Loucy (cell line): ENCODE measurements at regions not wholly inside any gene's neighbourhood (a gene's known extent, or its start where the extent isn't known, plus 50 kb on each side); places are given as distances from the start of the nearest gene placed in this dataset.

ENCODE experiments used
- H2AFZ ChIP-seq: fragments of 200-600 bp; sonication (generic); 2 replicates; pipeline ENCODE4 v1.6.0; 2016; ENCODE audit warnings: antibody characterized with exemption, mild to moderate bottlenecking, low read length, moderate library complexity
- H3F3A ChIP-seq: fragments of 200-600 bp; 2 replicates; pipeline ENCODE4 v1.6.0; 2016; ENCODE audit warnings: antibody characterized with exemption, low read depth, mild to moderate bottlenecking
- H3K27me3 ChIP-seq: fragments of 200-600 bp; sonication (generic); 2 replicates; pipeline ENCODE4 v1.6.1; 2014; ENCODE audit warnings: low read length, mild to moderate bottlenecking; ENCODE audit not compliant: insufficient read depth, poor library complexity, severe bottlenecking
- H3K36me3 ChIP-seq: fragments of 200-600 bp; sonication (generic); 2 replicates; pipeline ENCODE4 v1.6.1; 2016; ENCODE audit warnings: low read length; ENCODE audit not compliant: insufficient read depth
- H3K4me1 ChIP-seq: fragments of 200-600 bp; sonication (generic); 2 replicates; pipeline ENCODE4 v1.5.1; 2014; ENCODE audit warnings: low read length, mild to moderate bottlenecking; ENCODE audit not compliant: insufficient read depth, poor library complexity, severe bottlenecking
- H3K4me2 ChIP-seq: fragments of 200-600 bp; sonication (generic); 2 replicates; pipeline ENCODE4 v1.6.0; 2014; ENCODE audit warnings: antibody characterized with exemption, low read length, low read depth, mild to moderate bottlenecking; ENCODE audit not compliant: poor library complexity, severe bottlenecking
- H3K4me3 ChIP-seq: fragments of 200-600 bp; sonication (generic); 2 replicates; pipeline ENCODE4 v1.5.1; 2014; ENCODE audit warnings: low read length, mild to moderate bottlenecking, mixed read lengths; ENCODE audit not compliant: poor library complexity, severe bottlenecking
- H3K79me2 ChIP-seq: fragments of 200-600 bp; sonication (generic); 2 replicates; pipeline ENCODE4 v1.6.1; 2014; ENCODE audit warnings: low read length; ENCODE audit not compliant: insufficient read depth
- H3K9ac ChIP-seq: fragments of 200-600 bp; sonication (generic); 2 replicates; pipeline ENCODE4 v1.6.0; 2014; ENCODE audit warnings: mild to moderate bottlenecking, low read depth, low read length, moderate library complexity; ENCODE audit not compliant: poor library complexity, severe bottlenecking
- H3K9me2 ChIP-seq: fragments of 200-600 bp; sonication (generic); replicated peaks from 2 replicates; pipeline ENCODE4 v1.6.1; 2016; ENCODE audit warnings: low read depth, low read length, mixed read lengths
- H3K9me3 ChIP-seq: fragments of 200-600 bp; sonication (generic); 2 replicates; pipeline ENCODE4 v1.6.1; 2014; ENCODE audit warnings: mild to moderate bottlenecking, antibody characterized with exemption, low read length, low read depth; ENCODE audit not compliant: insufficient read depth
- H4K20me1 ChIP-seq: fragments of 200-600 bp; sonication (generic); 2 replicates; pipeline ENCODE4 v1.6.0; 2014; ENCODE audit warnings: antibody characterized with exemption, low read length, mild to moderate bottlenecking; ENCODE audit not compliant: insufficient read depth, poor library complexity, severe bottlenecking
- EZH2phosphoT487 ChIP-seq: fragments of 200-600 bp; IDR thresholded peaks from 2 replicates; pipeline ENCODE4 v1.6.1; 2018; ENCODE audit warnings: antibody characterized with exemption, mild to moderate bottlenecking, moderate library complexity, borderline replicate concordance
- TF ChIP-seq, protein P1 (sequence below): fragments of 200-600 bp; sonication (generic); conservative IDR thresholded peaks from 2 replicates; pipeline ENCODE4 v1.5.1; 2014; ENCODE audit warnings: mild to moderate bottlenecking, antibody characterized with exemption, low read length

DNA sequence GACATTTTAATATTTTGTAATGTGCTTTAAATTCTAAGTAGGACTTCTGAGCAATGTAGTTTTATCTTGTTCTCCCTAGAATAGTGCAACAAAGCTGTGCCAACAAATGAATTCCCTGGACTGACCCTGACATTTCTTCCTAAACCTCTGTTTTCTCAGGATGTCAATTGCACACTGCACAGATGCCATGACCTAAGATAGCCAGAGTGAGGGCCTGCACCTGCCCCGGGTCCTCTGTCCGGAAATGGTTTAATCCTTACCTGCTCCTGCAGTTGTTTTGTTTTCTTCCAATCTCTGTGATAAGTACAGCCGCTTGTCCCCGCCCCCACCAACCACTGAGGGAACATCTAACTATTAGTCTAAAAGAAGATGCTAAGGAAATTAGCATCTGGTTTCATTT is 831.5 kb downstream of the GALC start:
- TF ChIP-seq EZH2phosphoT487, result no peak
- TF ChIP-seq, protein P1, sequence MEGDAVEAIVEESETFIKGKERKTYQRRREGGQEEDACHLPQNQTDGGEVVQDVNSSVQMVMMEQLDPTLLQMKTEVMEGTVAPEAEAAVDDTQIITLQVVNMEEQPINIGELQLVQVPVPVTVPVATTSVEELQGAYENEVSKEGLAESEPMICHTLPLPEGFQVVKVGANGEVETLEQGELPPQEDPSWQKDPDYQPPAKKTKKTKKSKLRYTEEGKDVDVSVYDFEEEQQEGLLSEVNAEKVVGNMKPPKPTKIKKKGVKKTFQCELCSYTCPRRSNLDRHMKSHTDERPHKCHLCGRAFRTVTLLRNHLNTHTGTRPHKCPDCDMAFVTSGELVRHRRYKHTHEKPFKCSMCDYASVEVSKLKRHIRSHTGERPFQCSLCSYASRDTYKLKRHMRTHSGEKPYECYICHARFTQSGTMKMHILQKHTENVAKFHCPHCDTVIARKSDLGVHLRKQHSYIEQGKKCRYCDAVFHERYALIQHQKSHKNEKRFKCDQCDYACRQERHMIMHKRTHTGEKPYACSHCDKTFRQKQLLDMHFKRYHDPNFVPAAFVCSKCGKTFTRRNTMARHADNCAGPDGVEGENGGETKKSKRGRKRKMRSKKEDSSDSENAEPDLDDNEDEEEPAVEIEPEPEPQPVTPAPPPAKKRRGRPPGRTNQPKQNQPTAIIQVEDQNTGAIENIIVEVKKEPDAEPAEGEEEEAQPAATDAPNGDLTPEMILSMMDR, result no peak
- H3K9me2 ChIP-seq, result no peaks in the 10 kb centered on the region
- H3K9ac ChIP-seq, result no peak overlapping the region
- H3K9me3 ChIP-seq, result no peaks in the 10 kb centered on the region
- no peaks in the 10 kb centered on the region for H4K20me1 ChIP-seq
- no peaks in the 10 kb centered on the region for H3K27me3 ChIP-seq
- H3K79me2 ChIP-seq, result no peaks in the 10 kb centered on the region
- no peaks in the 10 kb centered on the region for H3F3A ChIP-seq
- H2AFZ ChIP-seq, result no peak overlapping the region
- no peak overlapping the region for H3K4me2 ChIP-seq
- no peaks in the 10 kb centered on the region for H3K4me1 ChIP-seq
- H3K36me3 ChIP-seq, result no peaks in the 10 kb centered on the region
- H3K4me3 ChIP-seq, result no peak overlapping the region

DNA sequence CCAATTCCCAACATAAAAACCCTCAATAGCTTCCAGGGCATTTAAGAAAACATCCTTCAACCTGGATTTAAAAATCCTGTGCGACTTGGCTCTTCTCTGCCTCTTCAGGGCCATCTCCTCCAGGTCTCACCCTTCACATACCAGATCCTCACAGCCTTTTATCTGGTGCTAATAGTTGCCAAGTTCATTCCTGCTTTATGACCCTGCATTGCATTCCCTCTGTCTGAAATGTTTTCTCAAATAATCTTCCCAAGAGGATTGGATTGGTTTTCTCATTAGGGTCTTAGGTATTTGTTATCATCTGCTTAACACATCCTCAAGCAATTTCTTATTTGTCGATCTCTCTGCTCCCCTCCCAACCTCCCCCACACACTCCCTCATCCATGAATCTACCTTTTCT is 832.0 kb downstream of the GALC start:
- no peaks in the 10 kb centered on the region for H3K9me2 ChIP-seq
- H3K4me3 ChIP-seq, result no peak overlapping the region
- H3K4me2 ChIP-seq, result no peak overlapping the region
- no peaks in the 10 kb centered on the region for H3F3A ChIP-seq
- no peaks in the 10 kb centered on the region for H3K27me3 ChIP-seq
- TF ChIP-seq, protein P1, result no peak
- no peak for TF ChIP-seq EZH2phosphoT487
- H4K20me1 ChIP-seq, result no peaks in the 10 kb centered on the region
- H3K4me1 ChIP-seq, result no peaks in the 10 kb centered on the region
- no peaks in the 10 kb centered on the region for H3K36me3 ChIP-seq
- H3K9me3 ChIP-seq, result no peaks in the 10 kb centered on the region
- H3K9ac ChIP-seq, result no peak overlapping the region
- H3K79me2 ChIP-seq, result no peaks in the 10 kb centered on the region
- no peak overlapping the region for H2AFZ ChIP-seq

DNA sequence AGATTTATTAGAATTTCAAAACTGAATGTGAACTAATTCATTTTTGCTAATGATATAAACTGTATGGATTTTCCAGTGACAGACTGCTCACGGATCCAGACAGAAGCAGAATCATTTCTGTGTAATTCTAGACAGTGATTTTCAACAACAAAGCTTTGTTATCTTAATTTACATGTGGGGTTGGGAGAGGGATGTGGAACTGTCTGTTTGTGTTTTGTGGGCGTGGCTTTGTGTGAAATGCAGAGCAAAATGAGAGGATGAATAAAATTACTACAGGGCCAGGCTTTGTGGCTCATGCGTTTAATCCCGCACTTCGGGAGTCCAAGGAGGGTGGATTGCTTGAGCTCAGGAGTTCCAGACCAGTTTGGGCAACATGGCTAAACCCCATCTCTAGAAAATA is 834.7 kb downstream of the GALC start:
- no peaks in the 10 kb centered on the region for H3K4me1 ChIP-seq
- no peaks in the 10 kb centered on the region for H3K79me2 ChIP-seq
- H3K9me2 ChIP-seq, result no peaks in the 10 kb centered on the region
- no peaks in the 10 kb centered on the region for H3K27me3 ChIP-seq
- H3K9me3 ChIP-seq, result no peaks in the 10 kb centered on the region
- TF ChIP-seq, protein P1, result no peak
- no peak for TF ChIP-seq EZH2phosphoT487
- no peak overlapping the region for H3K4me2 ChIP-seq
- H3K4me3 ChIP-seq, result no peak overlapping the region
- no peaks in the 10 kb centered on the region for H3K36me3 ChIP-seq
- no peak overlapping the region for H3K9ac ChIP-seq
- H2AFZ ChIP-seq, result no peak overlapping the region
- H3F3A ChIP-seq, result no peaks in the 10 kb centered on the region
- H4K20me1 ChIP-seq, result no peaks in the 10 kb centered on the region
